ENCODE measurements at regions not wholly inside any gene's neighbourhood (a gene's known extent, or its start where the extent isn't known, plus 50 kb on each side); places are given as distances from the start of the nearest gene placed in this dataset.

DNA sequence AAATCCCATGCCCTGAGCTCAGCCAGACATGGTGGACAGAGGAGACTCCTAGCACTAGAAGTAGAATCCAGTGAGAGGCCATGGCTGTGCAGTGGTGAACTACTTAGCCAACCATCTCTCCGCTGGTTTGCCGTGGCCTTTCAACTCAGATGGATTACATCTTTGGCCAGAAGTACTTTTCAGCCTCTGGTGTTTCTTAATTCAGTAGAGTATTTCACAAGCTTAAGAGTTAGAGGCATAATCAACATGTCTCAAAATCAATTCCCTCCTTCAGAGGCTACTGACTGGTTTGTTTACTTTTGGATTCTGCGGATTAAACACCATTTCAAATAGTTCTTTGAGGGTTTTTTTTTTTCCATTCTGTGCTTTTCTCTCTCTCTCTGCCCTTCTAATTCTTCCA lies 91.1 kb upstream of the PGRMC2 start:
- Histone ChIP-seq H3K27me3 (no peaks in the 10 kb centered on the region), H3K4me3 (no peak overlapping the region), H3K4me1 (ENCODE audit: insufficient read depth) (no peaks in the 10 kb centered on the region), H3K9me3 (ENCODE audit: low read depth) (no peaks in the 10 kb centered on the region), H3K36me3 (replicated peaks; ENCODE audit: insufficient read depth, low read depth) (no peaks in the 10 kb centered on the region), H3K4me2 (no peak overlapping the region), H3K79me2 (no peaks in the 10 kb centered on the region), H3K9me2 (replicated peaks; ENCODE audit: insufficient read depth) (no peaks in the 10 kb centered on the region), H2AFZ (no peak overlapping the region), H4K20me1 (ENCODE audit: insufficient read depth, poor library complexity, severe bottlenecking) (no peaks in the 10 kb centered on the region), H3K27ac (no peak overlapping the region)
- 70% methylated on average over 3 of the region's 3 CpGs for WGBS (ENCODE audit: low lambda C conversion rate, missing lambda C conversion rate)
- TF ChIP-seq, protein P1, sequence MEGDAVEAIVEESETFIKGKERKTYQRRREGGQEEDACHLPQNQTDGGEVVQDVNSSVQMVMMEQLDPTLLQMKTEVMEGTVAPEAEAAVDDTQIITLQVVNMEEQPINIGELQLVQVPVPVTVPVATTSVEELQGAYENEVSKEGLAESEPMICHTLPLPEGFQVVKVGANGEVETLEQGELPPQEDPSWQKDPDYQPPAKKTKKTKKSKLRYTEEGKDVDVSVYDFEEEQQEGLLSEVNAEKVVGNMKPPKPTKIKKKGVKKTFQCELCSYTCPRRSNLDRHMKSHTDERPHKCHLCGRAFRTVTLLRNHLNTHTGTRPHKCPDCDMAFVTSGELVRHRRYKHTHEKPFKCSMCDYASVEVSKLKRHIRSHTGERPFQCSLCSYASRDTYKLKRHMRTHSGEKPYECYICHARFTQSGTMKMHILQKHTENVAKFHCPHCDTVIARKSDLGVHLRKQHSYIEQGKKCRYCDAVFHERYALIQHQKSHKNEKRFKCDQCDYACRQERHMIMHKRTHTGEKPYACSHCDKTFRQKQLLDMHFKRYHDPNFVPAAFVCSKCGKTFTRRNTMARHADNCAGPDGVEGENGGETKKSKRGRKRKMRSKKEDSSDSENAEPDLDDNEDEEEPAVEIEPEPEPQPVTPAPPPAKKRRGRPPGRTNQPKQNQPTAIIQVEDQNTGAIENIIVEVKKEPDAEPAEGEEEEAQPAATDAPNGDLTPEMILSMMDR (IDR thresholded peaks at IDR 0.05; ENCODE audit: poor library complexity): no peak
- TF ChIP-seq EZH2 (IDR thresholded peaks at IDR 0.05; ENCODE audit: borderline replicate concordance): no peak
- no peak for TF ChIP-seq EZH2phosphoT487 (IDR thresholded peaks at IDR 0.05; ENCODE audit: low read depth, severe bottlenecking, unreplicated experiment)
- DNase-seq (ENCODE audit: low spot score): no peak

DNA sequence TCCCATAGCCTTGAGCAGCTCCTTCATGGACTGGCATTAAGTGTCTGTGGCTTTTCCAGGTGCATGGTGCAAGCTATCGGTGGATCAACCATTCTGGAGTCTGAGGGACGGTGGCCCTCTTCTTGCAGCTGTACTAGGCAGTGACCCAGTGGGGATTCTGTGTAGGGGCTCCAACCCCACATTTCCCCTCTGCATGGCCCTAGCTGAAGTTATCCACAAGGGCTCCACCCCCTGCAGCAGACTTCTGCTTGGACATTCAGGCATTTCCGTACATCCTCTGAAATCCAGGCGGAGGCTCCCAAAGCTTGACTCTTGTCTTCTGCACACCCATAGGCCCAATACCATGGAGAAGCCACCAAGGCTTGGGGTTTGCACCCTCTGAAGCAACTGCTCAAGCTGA lies 89.3 kb upstream of the PGRMC2 start:
- WGBS (ENCODE audit: low lambda C conversion rate, missing lambda C conversion rate): 97% methylated on average over 4 of the region's 4 CpGs
- H3K4me2 ChIP-seq: no peak overlapping the region

GRCh38 chr4:128376303-128376702 lies 88.7 kb upstream of the PGRMC2 start:
- Histone ChIP-seq H3K9me3 (ENCODE audit: low read depth) (no peaks in the 10 kb centered on the region), H3K9me2 (replicated peaks; ENCODE audit: insufficient read depth) (no peaks in the 10 kb centered on the region), H3K36me3 (replicated peaks; ENCODE audit: insufficient read depth, low read depth) (no peaks in the 10 kb centered on the region), H3K4me2 (no peak overlapping the region), H3K27me3 (no peaks in the 10 kb centered on the region), H3K4me1 (ENCODE audit: insufficient read depth) (no peaks in the 10 kb centered on the region), H3K27ac (no peak overlapping the region), H2AFZ (no peak overlapping the region), H3K4me3 (no peak overlapping the region), H3K79me2 (no peaks in the 10 kb centered on the region), H4K20me1 (ENCODE audit: insufficient read depth, poor library complexity, severe bottlenecking) (no peaks in the 10 kb centered on the region)
- no peak for DNase-seq (ENCODE audit: low spot score)
- no peak for TF ChIP-seq EZH2 (IDR thresholded peaks at IDR 0.05; ENCODE audit: borderline replicate concordance)
- TF ChIP-seq, protein P1 (IDR thresholded peaks at IDR 0.05; ENCODE audit: poor library complexity): no peak
- no peak for TF ChIP-seq EZH2phosphoT487 (IDR thresholded peaks at IDR 0.05; ENCODE audit: low read depth, severe bottlenecking, unreplicated experiment)
- 95% methylated on average over 5 of the region's 5 CpGs for WGBS (ENCODE audit: low lambda C conversion rate, missing lambda C conversion rate)

More for the DNA sequence above, 89.3 kb upstream of the PGRMC2 start:
- no peak overlapping the region for H2AFZ ChIP-seq
- H3K27ac ChIP-seq: no peak overlapping the region
- H3K36me3 ChIP-seq (replicated peaks; ENCODE audit: insufficient read depth, low read depth): no peaks in the 10 kb centered on the region
- no peaks in the 10 kb centered on the region for H3K4me1 ChIP-seq (ENCODE audit: insufficient read depth)
- H3K79me2 ChIP-seq: no peaks in the 10 kb centered on the region
- H4K20me1 ChIP-seq (ENCODE audit: insufficient read depth, poor library complexity, severe bottlenecking): no peaks in the 10 kb centered on the region
- H3K9me2 ChIP-seq (replicated peaks; ENCODE audit: insufficient read depth): no peaks in the 10 kb centered on the region
- H3K27me3 ChIP-seq: no peaks in the 10 kb centered on the region
- H3K4me3 ChIP-seq: no peak overlapping the region
- no peak for DNase-seq (ENCODE audit: low spot score)
- TF ChIP-seq EZH2 (IDR thresholded peaks at IDR 0.05; ENCODE audit: borderline replicate concordance) (no peak), EZH2phosphoT487 (IDR thresholded peaks at IDR 0.05; ENCODE audit: low read depth, severe bottlenecking, unreplicated experiment) (no peak)
- TF ChIP-seq, protein P1 (IDR thresholded peaks at IDR 0.05; ENCODE audit: poor library complexity): no peak
- H3K9me3 ChIP-seq (ENCODE audit: low read depth): no peaks in the 10 kb centered on the region

GRCh38 chr4:128373628-128374027 lies 86.0 kb upstream of the PGRMC2 start:
- DNase-seq (ENCODE audit: low spot score): no peak
- no peak overlapping the region for H2AFZ ChIP-seq
- no peaks in the 10 kb centered on the region for H3K4me1 ChIP-seq (ENCODE audit: insufficient read depth)
- H3K27ac ChIP-seq: no peak overlapping the region
- 73% methylated on average over 2 of the region's 2 CpGs for WGBS (ENCODE audit: low lambda C conversion rate, missing lambda C conversion rate)
- no peaks in the 10 kb centered on the region for H3K9me2 ChIP-seq (replicated peaks; ENCODE audit: insufficient read depth)
- no peaks in the 10 kb centered on the region for H3K27me3 ChIP-seq
- H3K36me3 ChIP-seq (replicated peaks; ENCODE audit: insufficient read depth, low read depth): no peaks in the 10 kb centered on the region
- no peak overlapping the region for H3K4me2 ChIP-seq
- H3K4me3 ChIP-seq: no peak overlapping the region
- no peaks in the 10 kb centered on the region for H4K20me1 ChIP-seq (ENCODE audit: insufficient read depth, poor library complexity, severe bottlenecking)
- no peaks in the 10 kb centered on the region for H3K9me3 ChIP-seq (ENCODE audit: low read depth)
- TF ChIP-seq, protein P1 (IDR thresholded peaks at IDR 0.05; ENCODE audit: poor library complexity): no peak
- TF ChIP-seq EZH2phosphoT487 (IDR thresholded peaks at IDR 0.05; ENCODE audit: low read depth, severe bottlenecking, unreplicated experiment) (no peak), EZH2 (IDR thresholded peaks at IDR 0.05; ENCODE audit: borderline replicate concordance) (no peak)
- no peaks in the 10 kb centered on the region for H3K79me2 ChIP-seq

Data from hepatocyte (in vitro differentiated cells).